SJSA1 (cell line): ENCODE measurements at regions not wholly inside any gene's neighbourhood (a gene's known extent, or its start where the extent isn't known, plus 50 kb on each side); places are given as distances from the start of the nearest gene placed in this dataset.

ENCODE experiments used
- DNase-seq, 2 experiments: peaks; one replicate each; pipeline ENCODE4 v3.0.0-alpha.2; 2015 to 2020; ENCODE audit warnings: low spot score in 2 of 2, low read depth in 1 of 2
- H3K27ac ChIP-seq: fragments of 250-450 bp; sonication (Bioruptor Pico); 2 replicates; pipeline ENCODE4 v1.5.1; 2020; ENCODE audit warnings: mild to moderate bottlenecking, moderate library complexity
- H3K27me3 ChIP-seq: fragments of 250-450 bp; sonication (Bioruptor Pico); replicated peaks from 2 replicates; pipeline ENCODE4 v1.5.1; 2020; ENCODE audit warnings: mild to moderate bottlenecking, moderate library complexity
- H3K36me3 ChIP-seq: fragments of 250-450 bp; sonication (Bioruptor Pico); 2 replicates; pipeline ENCODE4 v1.5.1; 2020; ENCODE audit warnings: mild to moderate bottlenecking
- H3K4me1 ChIP-seq: fragments of 250-450 bp; sonication (Bioruptor Pico); replicated peaks from 2 replicates; pipeline ENCODE4 v1.6.1; 2021; ENCODE audit warnings: mild to moderate bottlenecking
- H3K4me3 ChIP-seq: fragments of 250-450 bp; sonication (Bioruptor Pico); 2 replicates; pipeline ENCODE4 v1.5.1; 2020; ENCODE audit warnings: mild to moderate bottlenecking
- H3K9me3 ChIP-seq: fragments of 250-450 bp; sonication (Bioruptor Pico); replicated peaks from 2 replicates; pipeline ENCODE4 v1.5.1; 2020; ENCODE audit warnings: mild to moderate bottlenecking

DNA sequence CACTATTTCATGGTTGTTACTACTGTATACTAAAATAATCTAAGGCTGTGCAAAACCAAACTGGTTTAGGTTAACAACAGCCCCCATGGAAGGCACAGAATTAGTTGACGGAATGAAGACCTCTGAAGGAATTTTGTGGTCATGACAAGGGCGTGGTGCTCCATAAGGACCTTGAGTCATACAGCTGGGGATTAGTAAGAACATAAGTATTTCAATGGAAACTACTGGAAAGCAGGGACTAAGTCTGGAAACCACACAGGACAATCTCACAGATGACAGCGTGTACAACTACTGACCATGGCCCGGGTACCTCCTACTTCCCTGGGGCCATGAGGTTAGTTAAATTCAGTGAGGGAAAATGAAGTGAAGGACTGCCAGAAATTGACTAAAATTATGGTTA is 98.5 kb upstream of the PLEKHA5 start:
- Histone ChIP-seq H3K27me3 (no peaks in the 10 kb centered on the region), H3K4me3 (no peak overlapping the region), H3K27ac (peak overlapping the region; percentile 94), H3K9me3 (peaks cover 18% of the 10 kb centered on the region), H3K4me1 (peaks cover 26% of the 10 kb centered on the region), H3K36me3 (0 out of 2 replicates have a peak, but pooled peaks cover 2% of the 10 kb centered on the region)
- peak; percentile 85 to 90 for DNase-seq

DNA sequence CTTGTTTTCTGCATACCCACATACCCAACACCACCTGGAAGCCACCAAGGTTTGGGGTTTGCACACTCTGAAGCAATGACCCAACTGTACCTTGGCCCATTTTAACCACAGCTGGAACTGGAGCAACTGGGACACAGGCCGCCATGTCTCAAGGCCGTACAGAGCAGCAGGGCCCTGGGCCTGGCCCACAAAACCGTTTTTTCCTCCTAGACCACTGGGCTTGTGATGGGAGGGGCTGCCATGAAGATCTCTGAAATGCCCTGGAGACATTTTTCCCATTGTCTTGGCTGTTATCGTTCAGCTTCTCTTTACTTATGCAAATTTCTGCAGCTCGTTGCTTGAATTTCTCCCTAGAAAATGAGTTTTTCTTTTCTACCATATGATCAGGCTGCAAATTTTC is 96.7 kb upstream of the PLEKHA5 start:
- Histone ChIP-seq H3K27ac (no peak overlapping the region), H3K4me3 (no peak overlapping the region), H3K36me3 (0 out of 2 replicates have a peak, but pooled peaks cover 2% of the 10 kb centered on the region), H3K27me3 (no peaks in the 10 kb centered on the region), H3K4me1 (peaks cover 42% of the 10 kb centered on the region), H3K9me3 (peaks cover 18% of the 10 kb centered on the region)
- DNase-seq = no peak

- Histone ChIP-seq H3K9me3 (peaks cover 18% of the 10 kb centered on the region), H3K4me1 (peaks cover 42% of the 10 kb centered on the region), H3K4me3 (no peak overlapping the region), H3K27ac (no peak overlapping the region), H3K27me3 (no peaks in the 10 kb centered on the region), H3K36me3 (0 out of 2 replicates have a peak, but pooled peaks cover 2% of the 10 kb centered on the region)
- DNase-seq = no peak
Measured at GRCh38 chr12:19033244-19033643, 96.3 kb upstream of the PLEKHA5 start.

DNA sequence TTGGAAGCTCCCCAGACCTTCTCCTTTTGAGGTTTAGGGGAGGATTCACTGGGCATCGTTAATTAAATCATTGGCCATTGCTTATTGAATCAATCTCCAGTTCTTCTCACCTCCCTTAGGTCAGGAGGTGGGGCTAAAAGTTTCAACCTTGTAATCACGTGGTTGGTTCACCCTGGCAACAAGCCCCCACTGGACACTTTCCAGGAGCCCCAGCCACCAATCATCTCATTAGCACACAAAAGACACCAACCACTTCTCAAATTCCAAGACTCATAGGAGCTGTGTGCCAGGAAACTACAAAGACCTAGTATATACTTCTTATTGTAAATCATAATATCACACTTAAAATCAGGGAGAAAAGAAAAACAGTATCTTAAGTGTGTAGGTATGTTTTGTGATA is 94.6 kb upstream of the PLEKHA5 start:
- H3K9me3 ChIP-seq = peaks cover 18% of the 10 kb centered on the region
- peaks cover 37% of the 10 kb centered on the region for H3K4me1 ChIP-seq
- H3K36me3 ChIP-seq = 0 out of 2 replicates have a peak, but pooled peaks cover 2% of the 10 kb centered on the region
- no peak overlapping the region for H3K27ac ChIP-seq
- DNase-seq = no peak
- no peak overlapping the region for H3K4me3 ChIP-seq
- no peaks in the 10 kb centered on the region for H3K27me3 ChIP-seq

DNA sequence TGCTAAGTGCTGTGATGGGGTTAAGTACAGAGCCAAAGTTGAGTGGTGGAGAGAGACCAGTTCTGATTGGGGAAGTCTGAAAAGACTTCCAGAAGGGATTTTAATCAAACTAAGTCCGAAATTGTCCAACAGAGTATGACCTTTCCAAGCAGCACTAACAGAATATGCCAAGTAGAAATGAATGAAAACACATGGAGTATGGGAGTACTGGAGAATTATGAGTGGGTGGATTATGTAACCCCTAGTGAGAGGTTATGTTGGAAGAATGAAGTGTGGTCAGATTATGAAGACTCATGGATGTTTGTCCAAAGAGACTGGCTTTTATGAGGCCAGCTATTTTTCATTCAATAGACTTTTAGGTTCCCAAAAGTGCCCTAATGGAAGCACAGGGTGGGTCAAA is 94.0 kb upstream of the PLEKHA5 start:
- Histone ChIP-seq H3K27me3 (no peaks in the 10 kb centered on the region), H3K27ac (no peak overlapping the region), H3K4me3 (no peak overlapping the region), H3K9me3 (peaks cover 18% of the 10 kb centered on the region), H3K4me1 (peaks cover 31% of the 10 kb centered on the region), H3K36me3 (0 out of 2 replicates have a peak, but pooled peaks cover 2% of the 10 kb centered on the region)
- no peak for DNase-seq

- Histone ChIP-seq H3K4me3 (no peak overlapping the region), H3K36me3 (0 out of 2 replicates have a peak, but pooled peaks cover 2% of the 10 kb centered on the region), H3K27ac (peak overlapping the region; percentile 60), H3K27me3 (no peaks in the 10 kb centered on the region), H3K9me3 (peaks cover 14% of the 10 kb centered on the region), H3K4me1 (peaks cover 19% of the 10 kb centered on the region)
- peak in 1 of 2 experiments; percentile 54 for DNase-seq
Measured at GRCh38 chr12:19036673-19037357, 92.7 kb upstream of the PLEKHA5 start.

- Histone ChIP-seq H3K27me3 (no peaks in the 10 kb centered on the region), H3K9me3 (no peaks in the 10 kb centered on the region; the same call in 1 of the 2 replicates), H3K36me3 (no peaks in the 10 kb centered on the region), H3K4me1 (peaks cover 16% of the 10 kb centered on the region), H3K4me3 (no peak overlapping the region), H3K27ac (no peak overlapping the region)
- no peak for DNase-seq
Measured at GRCh38 chr12:19038209-19038608, 91.3 kb upstream of the PLEKHA5 start.

DNA sequence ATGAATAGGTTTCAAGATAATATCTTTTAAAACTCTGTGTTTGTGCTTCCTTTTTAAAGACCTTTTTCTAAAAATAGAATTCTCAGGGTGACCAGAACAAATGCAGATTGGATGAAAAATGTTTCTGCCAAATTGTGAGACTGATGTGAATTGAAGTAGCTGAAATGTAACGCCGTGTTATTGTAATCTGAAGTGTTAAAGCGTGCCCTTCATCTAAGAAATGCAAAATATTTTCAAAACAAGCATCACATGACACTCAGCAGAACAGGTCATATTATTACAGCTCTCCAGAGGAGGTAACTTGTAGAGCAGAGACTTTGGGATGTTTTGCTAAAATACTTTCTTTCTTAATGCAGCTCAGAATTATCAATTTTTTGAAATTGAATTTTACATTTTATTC is 90.0 kb upstream of the PLEKHA5 start:
- peaks cover 16% of the 10 kb centered on the region for H3K4me1 ChIP-seq
- no peaks in the 10 kb centered on the region for H3K9me3 ChIP-seq
- H3K27ac ChIP-seq = no peak overlapping the region
- H3K36me3 ChIP-seq = no peaks in the 10 kb centered on the region
- H3K4me3 ChIP-seq = no peak overlapping the region
- no peaks in the 10 kb centered on the region for H3K27me3 ChIP-seq
- DNase-seq = no peak

GRCh38 chr12:19042221-19042620 is 87.3 kb upstream of the PLEKHA5 start:
- H3K4me1 ChIP-seq = peaks cover 8% of the 10 kb centered on the region
- H3K27me3 ChIP-seq = no peaks in the 10 kb centered on the region
- no peak overlapping the region for H3K4me3 ChIP-seq
- no peaks in the 10 kb centered on the region for H3K36me3 ChIP-seq
- H3K27ac ChIP-seq = no peak overlapping the region
- DNase-seq = no peak
- no peaks in the 10 kb centered on the region for H3K9me3 ChIP-seq

- Histone ChIP-seq H3K9me3 (no peaks in the 10 kb centered on the region), H3K4me3 (no peak overlapping the region), H3K27ac (no peak overlapping the region), H3K27me3 (no peaks in the 10 kb centered on the region), H3K36me3 (no peaks in the 10 kb centered on the region), H3K4me1 (peaks cover 23% of the 10 kb centered on the region)
- DNase-seq = no peak
Measured at GRCh38 chr12:19044430-19044829, 85.1 kb upstream of the PLEKHA5 start.

GRCh38 chr12:19044891-19045290 is 84.6 kb upstream of the PLEKHA5 start:
- Histone ChIP-seq H3K4me1 (peaks cover 23% of the 10 kb centered on the region), H3K4me3 (no peak overlapping the region), H3K36me3 (no peaks in the 10 kb centered on the region), H3K9me3 (no peaks in the 10 kb centered on the region), H3K27ac (no peak overlapping the region), H3K27me3 (no peaks in the 10 kb centered on the region)
- no peak for DNase-seq

GRCh38 chr12:19045426-19045825 is 84.1 kb upstream of the PLEKHA5 start:
- DNase-seq = no peak
- H3K27me3 ChIP-seq = no peaks in the 10 kb centered on the region
- H3K4me3 ChIP-seq = no peak overlapping the region
- H3K4me1 ChIP-seq = peaks cover 23% of the 10 kb centered on the region
- no peak overlapping the region for H3K27ac ChIP-seq
- no peaks in the 10 kb centered on the region for H3K36me3 ChIP-seq
- H3K9me3 ChIP-seq = no peaks in the 10 kb centered on the region

DNA sequence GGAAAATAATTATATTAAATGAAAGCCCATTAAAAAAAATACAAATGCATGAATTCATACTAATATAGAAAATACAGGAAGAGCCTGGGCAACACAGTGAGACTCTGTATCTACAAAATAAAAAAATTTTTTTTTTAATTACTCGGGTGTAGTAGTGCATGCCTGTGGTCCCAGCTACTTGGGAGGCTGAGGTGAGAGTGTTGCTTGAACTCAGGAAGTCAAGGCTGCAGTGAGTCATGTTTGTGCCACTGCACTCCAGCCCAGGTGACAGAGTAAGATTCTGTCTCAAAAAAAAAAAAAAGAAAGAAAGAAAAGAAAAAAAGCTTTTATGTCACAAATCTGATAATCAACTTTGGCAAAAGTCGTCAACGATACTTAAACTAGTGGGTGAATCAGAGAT is 80.6 kb upstream of the PLEKHA5 start:
- no peaks in the 10 kb centered on the region for H3K27me3 ChIP-seq
- no peak overlapping the region for H3K4me3 ChIP-seq
- peaks cover 23% of the 10 kb centered on the region for H3K4me1 ChIP-seq
- H3K9me3 ChIP-seq = no peaks in the 10 kb centered on the region
- H3K27ac ChIP-seq = peak overlapping the region; percentile 29; the same call in 1 of the 2 replicates
- DNase-seq = peak; percentile 55 to 65
- H3K36me3 ChIP-seq = no peaks in the 10 kb centered on the region

DNA sequence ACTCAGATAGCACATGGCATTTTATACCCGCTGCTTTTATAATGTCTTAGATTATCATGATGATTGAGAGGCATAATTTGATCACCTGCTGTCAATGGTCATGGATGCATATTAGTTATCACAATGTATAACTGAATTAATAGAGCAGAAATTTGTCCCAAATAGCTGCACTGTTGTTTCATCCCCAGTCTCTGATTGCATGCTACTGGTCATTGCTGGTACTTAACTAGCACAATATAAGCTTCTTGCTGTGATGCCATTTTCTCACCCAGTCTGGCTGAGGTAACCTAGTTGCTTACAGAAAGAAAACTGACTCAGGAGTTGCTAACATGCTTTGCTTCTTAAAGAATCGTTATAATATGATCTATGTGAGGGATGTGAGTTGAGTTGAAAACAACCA is 76.8 kb upstream of the PLEKHA5 start:
- Histone ChIP-seq H3K4me1 (peaks cover 15% of the 10 kb centered on the region), H3K27ac (no peak overlapping the region), H3K27me3 (no peaks in the 10 kb centered on the region), H3K4me3 (no peak overlapping the region), H3K36me3 (no peaks in the 10 kb centered on the region), H3K9me3 (no peaks in the 10 kb centered on the region)
- no peak for DNase-seq

- Histone ChIP-seq H3K9me3 (no peaks in the 10 kb centered on the region), H3K4me1 (peaks cover 10% of the 10 kb centered on the region), H3K36me3 (no peaks in the 10 kb centered on the region), H3K27me3 (no peaks in the 10 kb centered on the region), H3K27ac (no peak overlapping the region), H3K4me3 (no peak overlapping the region)
- no peak for DNase-seq
Measured at GRCh38 chr12:19053218-19053617, 76.3 kb upstream of the PLEKHA5 start.
